SJSA1 (cell line): ENCODE measurements at regions not wholly inside any gene's neighbourhood (a gene's known extent, or its start where the extent isn't known, plus 50 kb on each side); places are given as distances from the start of the nearest gene placed in this dataset.
"Not testable (repeated sequence)": the region's sequence is repeated elsewhere in the genome, so short reads cannot be mapped to it uniquely, and the experiment has no call there.

Experiments
- DNase-seq, 2 experiments: peaks; one replicate each; pipeline ENCODE4 v3.0.0-alpha.2; 2015 to 2020; ENCODE audit warnings: low spot score in 2 of 2, low read depth in 1 of 2
- H3K27ac ChIP-seq: fragments of 250-450 bp; sonication (Bioruptor Pico); 2 replicates; pipeline ENCODE4 v1.5.1; 2020; ENCODE audit warnings: mild to moderate bottlenecking, moderate library complexity
- H3K27me3 ChIP-seq: fragments of 250-450 bp; sonication (Bioruptor Pico); replicated peaks from 2 replicates; pipeline ENCODE4 v1.5.1; 2020; ENCODE audit warnings: mild to moderate bottlenecking, moderate library complexity
- H3K36me3 ChIP-seq: fragments of 250-450 bp; sonication (Bioruptor Pico); 2 replicates; pipeline ENCODE4 v1.5.1; 2020; ENCODE audit warnings: mild to moderate bottlenecking
- H3K4me1 ChIP-seq: fragments of 250-450 bp; sonication (Bioruptor Pico); replicated peaks from 2 replicates; pipeline ENCODE4 v1.6.1; 2021; ENCODE audit warnings: mild to moderate bottlenecking
- H3K4me3 ChIP-seq: fragments of 250-450 bp; sonication (Bioruptor Pico); 2 replicates; pipeline ENCODE4 v1.5.1; 2020; ENCODE audit warnings: mild to moderate bottlenecking
- H3K9me3 ChIP-seq: fragments of 250-450 bp; sonication (Bioruptor Pico); replicated peaks from 2 replicates; pipeline ENCODE4 v1.5.1; 2020; ENCODE audit warnings: mild to moderate bottlenecking

GRCh38 chr5:50607456-50607855 is 59.0 kb upstream of the PARP8 start:
- not testable (repeated sequence) for H3K36me3 ChIP-seq, H3K27me3 ChIP-seq, DNase-seq, H3K4me3 ChIP-seq, H3K27ac ChIP-seq, H3K4me1 ChIP-seq, H3K9me3 ChIP-seq

- not testable (repeated sequence) for H3K27ac ChIP-seq, H3K36me3 ChIP-seq, H3K4me1 ChIP-seq, H3K4me3 ChIP-seq, H3K9me3 ChIP-seq, H3K27me3 ChIP-seq, DNase-seq
Measured at GRCh38 chr5:50607953-50608705, 58.3 kb upstream of the PARP8 start.

GRCh38 chr5:50613057-50613456 is 53.4 kb upstream of the PARP8 start:
- H3K9me3 ChIP-seq, DNase-seq, H3K27me3 ChIP-seq, H3K27ac ChIP-seq, H3K4me1 ChIP-seq, H3K36me3 ChIP-seq, H3K4me3 ChIP-seq: not testable (repeated sequence)
